Gastrocnemius medialis (tissue), 4 donors: ENCODE measurements at regions not wholly inside any gene's neighbourhood (a gene's known extent, or its start where the extent isn't known, plus 50 kb on each side); places are given as distances from the start of the nearest gene placed in this dataset.

Experiments used
- CTCF ChIP-seq, 5 experiments: fragments of 450-650 bp in 3 of 5; fragments of 200-600 bp in 2 of 5; sonication (generic) in 2 of 5; IDR thresholded peaks in 4 of 5; conservative IDR thresholded peaks in 1 of 5; 1 replicate in 4 of 5; 2 replicates in 1 of 5; pipeline ENCODE4 v1.5.1; 2016 to 2019; ENCODE audit warnings: antibody characterized with exemption in 5 of 5, mild to moderate bottlenecking in 3 of 5, moderate library complexity in 3 of 5
- POLR2A ChIP-seq, 2 donors: fragments of 450-650 bp; IDR thresholded peaks; one replicate each; pipeline ENCODE4 v1.6.1; 2017; ENCODE audit warnings: antibody characterized with exemption in 2 of 2, mild to moderate bottlenecking in 2 of 2, moderate library complexity in 2 of 2

GRCh38 chr9:30996761-30997160 is 1387.7 kb upstream of the ACO1 start:
- TF ChIP-seq CTCF (IDR thresholded peaks at IDR 0.05 in 4 of 5, conservative IDR thresholded peaks at IDR 0.05 in 1 of 5) = no peak
- no peak for TF ChIP-seq POLR2A (IDR thresholded peaks at IDR 0.05)
